ENCODE measurements at regions not wholly inside any gene's neighbourhood (a gene's known extent, or its start where the extent isn't known, plus 50 kb on each side); places are given as distances from the start of the nearest gene placed in this dataset.

GRCh38 chr4:116811730-116812129, 273.6 kb downstream of the TRAM1L1 start:
- Histone ChIP-seq H4K5ac (ENCODE audit: insufficient read length, low read depth, low read length) (no peak overlapping the region), H3K56ac (ENCODE audit: insufficient read length, low read depth, low read length) (no peak overlapping the region), H3K27me3 (ENCODE audit: insufficient read depth, low read length) (no peaks in the 10 kb centered on the region), H3K14ac (ENCODE audit: insufficient read depth, low read length) (no peak overlapping the region), H3K9ac (ENCODE audit: extremely low read depth, insufficient read length, low read length) (no peak overlapping the region), H3T11ph (ENCODE audit: low read length) (no peak overlapping the region), H2AFZ (ENCODE audit: low read length) (no peak overlapping the region), H2BK15ac (ENCODE audit: low read depth, low read length) (no peak overlapping the region), H2AK5ac (ENCODE audit: insufficient read length, low read length) (no peak overlapping the region), H3K23me2 (ENCODE audit: insufficient read length, low read depth, low read length, poor library complexity, severe bottlenecking) (no peaks in the 10 kb centered on the region), H4K20me1 (ENCODE audit: control insufficient read depth, insufficient read depth, insufficient read length) (no peaks in the 10 kb centered on the region), H3K79me1 (ENCODE audit: insufficient read depth, low read depth, low read length, poor library complexity, severe bottlenecking) (no peaks in the 10 kb centered on the region), H3K27ac (ENCODE audit: insufficient read length, low read depth, low read length) (no peak overlapping the region), H3K23ac (ENCODE audit: insufficient read length, low read depth, low read length) (no peak overlapping the region), H3K9me3 (ENCODE audit: control insufficient read depth, low read depth, low read length) (no peaks in the 10 kb centered on the region), H2BK5ac (ENCODE audit: insufficient read length, low read length) (no peak overlapping the region), H3K79me2 (ENCODE audit: insufficient read depth, low read length) (no peaks in the 10 kb centered on the region), H3K4me2 (ENCODE audit: insufficient read depth, insufficient read length, low read length) (no peak overlapping the region), H2BK20ac (ENCODE audit: low read depth, low read length, poor library complexity, severe bottlenecking) (no peak overlapping the region), H4K8ac (replicated peaks; ENCODE audit: insufficient read length, low read depth, low read length) (no peak overlapping the region), H3K18ac (ENCODE audit: insufficient read length, low read depth, low read length) (no peak overlapping the region), H2BK12ac (ENCODE audit: insufficient read length, low read depth, low read length) (no peak overlapping the region), H4K91ac (ENCODE audit: insufficient read length, low read depth, low read length) (no peak overlapping the region), H2BK120ac (ENCODE audit: low read depth, low read length, poor library complexity, severe bottlenecking) (no peak overlapping the region), H3K4ac (ENCODE audit: low read depth, low read length) (no peak overlapping the region), H3K4me1 (ENCODE audit: insufficient read depth, low read length) (no peaks in the 10 kb centered on the region)
- Mint-ChIP-seq H3K27ac (no peak overlapping the region), H3K4me3 (no peak overlapping the region), H3K4me1 (no peaks in the 10 kb centered on the region), H3K9me3 (no peaks in the 10 kb centered on the region), H3K36me3 (ENCODE audit: insufficient read depth in 1 of 3, low read depth in 3 of 3) (no peaks in the 10 kb centered on the region), H3K27me3 (ENCODE audit: low read depth) (no peaks in the 10 kb centered on the region; the same call in 1 of the 2 replicates)
- DNase-seq, result no peak
- no CpG with 5 or more reads among the region's 2 CpGs for WGBS (ENCODE audit: extremely low coverage, insufficient read length, low lambda C conversion rate)
- TF ChIP-seq CTCF (conservative IDR thresholded peaks at IDR 0.05), result no peak
